ENCODE measurements at regions not wholly inside any gene's neighbourhood (a gene's known extent, or its start where the extent isn't known, plus 50 kb on each side); places are given as distances from the start of the nearest gene placed in this dataset.

GRCh38 chr1:190717055-190717454 lies 239.4 kb upstream of the BRINP3 start:
- in situ Hi-C loops (cut with MboI; ENCODE audit: low sequenced_read_pairs, unreplicated experiment) = no loop called here
- no peak for DNase-seq (ENCODE audit: low spot score)

GRCh38 chr1:190736971-190737590 lies 259.4 kb upstream of the BRINP3 start:
- DNase-seq (ENCODE audit: low spot score) = no peak
- no peak for TF ChIP-seq CTCF (IDR thresholded peaks at IDR 0.05; ENCODE audit: borderline replicate concordance, control extremely low read depth, extremely low read depth, insufficient read depth, missing control alignments)

More at GRCh38 chr1:190717055-190717454, 239.4 kb upstream of the BRINP3 start:
- TF ChIP-seq CTCF (IDR thresholded peaks at IDR 0.05; ENCODE audit: borderline replicate concordance, control extremely low read depth, extremely low read depth, insufficient read depth, missing control alignments) = no peak

GRCh38 chr1:190738317-190738716 lies 260.7 kb upstream of the BRINP3 start:
- no peak for DNase-seq (ENCODE audit: low spot score)
- in situ Hi-C loops (cut with MboI; ENCODE audit: low sequenced_read_pairs, unreplicated experiment) = no loop called here
- no peak for TF ChIP-seq CTCF (IDR thresholded peaks at IDR 0.05; ENCODE audit: borderline replicate concordance, control extremely low read depth, extremely low read depth, insufficient read depth, missing control alignments)

More at GRCh38 chr1:190736971-190737590, 259.4 kb upstream of the BRINP3 start:
- in situ Hi-C loops (cut with MboI; ENCODE audit: low sequenced_read_pairs, unreplicated experiment) = no loop called here

GRCh38 chr1:190739926-190740325 lies 262.3 kb upstream of the BRINP3 start:
- no peak for TF ChIP-seq CTCF (IDR thresholded peaks at IDR 0.05; ENCODE audit: borderline replicate concordance, control extremely low read depth, extremely low read depth, insufficient read depth, missing control alignments)
- DNase-seq (ENCODE audit: low spot score) = no peak
- in situ Hi-C loops (cut with MboI; ENCODE audit: low sequenced_read_pairs, unreplicated experiment) = no loop called here

- DNase-seq (ENCODE audit: low spot score) = no peak
- in situ Hi-C loops (cut with MboI; ENCODE audit: low sequenced_read_pairs, unreplicated experiment) = no loop called here
- no peak for TF ChIP-seq CTCF (IDR thresholded peaks at IDR 0.05; ENCODE audit: borderline replicate concordance, control extremely low read depth, extremely low read depth, insufficient read depth, missing control alignments)
Observed at GRCh38 chr1:190747704-190748103, 270.0 kb upstream of the BRINP3 start.

GRCh38 chr1:190752131-190752530 lies 274.5 kb upstream of the BRINP3 start:
- TF ChIP-seq CTCF (IDR thresholded peaks at IDR 0.05; ENCODE audit: borderline replicate concordance, control extremely low read depth, extremely low read depth, insufficient read depth, missing control alignments) = no peak
- no peak for DNase-seq (ENCODE audit: low spot score)
- in situ Hi-C loops (cut with MboI; ENCODE audit: low sequenced_read_pairs, unreplicated experiment) = no loop called here

Data from GM13976 (cell line).